Endothelial cell (in vitro differentiated cells): ENCODE measurements at regions not wholly inside any gene's neighbourhood (a gene's known extent, or its start where the extent isn't known, plus 50 kb on each side); places are given as distances from the start of the nearest gene placed in this dataset.
"Not testable (repeated sequence)": the region's sequence is repeated elsewhere in the genome, so short reads cannot be mapped to it uniquely, and the experiment has no call there.

Experiments used
- DNase-seq: peaks from one replicate; pipeline ENCODE4 v3.0.0; 2021; ENCODE audit warnings: low spot score
- H3K27ac Mint-ChIP-seq: one replicate; pipeline ENCODE4 v1.8.0; 2021; ENCODE audit warnings: mixed read lengths, inconsistent platforms; ENCODE audit not compliant: unreplicated experiment
- H3K27me3 Mint-ChIP-seq: one replicate; pipeline ENCODE4 v1.8.0; 2021; ENCODE audit warnings: mild to moderate bottlenecking, moderate library complexity, mixed read lengths, inconsistent platforms; ENCODE audit not compliant: unreplicated experiment
- H3K36me3 Mint-ChIP-seq: one replicate; pipeline ENCODE4 v1.8.0; 2021; ENCODE audit warnings: mild to moderate bottlenecking, low read depth, mixed read lengths, inconsistent platforms; ENCODE audit not compliant: unreplicated experiment
- H3K4me1 Mint-ChIP-seq: one replicate; pipeline ENCODE4 v1.8.0; 2021; ENCODE audit warnings: mild to moderate bottlenecking, mixed read lengths, inconsistent platforms; ENCODE audit not compliant: unreplicated experiment
- H3K4me3 Mint-ChIP-seq: one replicate; pipeline ENCODE4 v1.8.0; 2021; ENCODE audit warnings: mild to moderate bottlenecking, mixed read lengths, inconsistent platforms; ENCODE audit not compliant: unreplicated experiment
- H3K9me3 Mint-ChIP-seq: one replicate; pipeline ENCODE4 v1.8.0; 2021; ENCODE audit warnings: mixed read lengths, inconsistent platforms; ENCODE audit not compliant: unreplicated experiment
- CTCF ChIP-seq: fragments of 200-600 bp; sonication (generic); IDR thresholded peaks from one replicate; pipeline ENCODE4 v1.5.0; 2021; ENCODE audit warnings: antibody characterized with exemption; ENCODE audit not compliant: unreplicated experiment

- H3K9me3 Mint-ChIP-seq = no peaks in the 10 kb centered on the region
- no peak overlapping the region for H3K27ac Mint-ChIP-seq
- H3K36me3 Mint-ChIP-seq = no peaks in the 10 kb centered on the region
- TF ChIP-seq CTCF = no peak
- H3K27me3 Mint-ChIP-seq = peaks cover 5% of the 10 kb centered on the region
- H3K4me3 Mint-ChIP-seq = no peak overlapping the region
- DNase-seq = no peak
- H3K4me1 Mint-ChIP-seq = peaks cover 32% of the 10 kb centered on the region
These were observed 329.0 kb downstream of the C12orf75 start for GRCh38 chr12:105659355-105660075.

- DNase-seq, H3K27me3 Mint-ChIP-seq, H3K4me3 Mint-ChIP-seq, H3K27ac Mint-ChIP-seq, H3K4me1 Mint-ChIP-seq, H3K36me3 Mint-ChIP-seq, H3K9me3 Mint-ChIP-seq: not testable (repeated sequence)
These were observed 334.3 kb downstream of the C12orf75 start for GRCh38 chr12:105664765-105665164.

- peaks cover 6% of the 10 kb centered on the region for H3K4me1 Mint-ChIP-seq
- H3K4me3 Mint-ChIP-seq = no peak overlapping the region
- peaks cover 5% of the 10 kb centered on the region for H3K27me3 Mint-ChIP-seq
- H3K36me3 Mint-ChIP-seq = no peaks in the 10 kb centered on the region
- no peaks in the 10 kb centered on the region for H3K9me3 Mint-ChIP-seq
- DNase-seq = no peak
- no peak for TF ChIP-seq CTCF
- H3K27ac Mint-ChIP-seq = no peak overlapping the region
These were observed 334.9 kb downstream of the C12orf75 start for GRCh38 chr12:105665366-105665765.

GRCh38 chr12:105667973-105668743, 337.7 kb downstream of the C12orf75 start:
- Mint-ChIP-seq H3K9me3 (no peaks in the 10 kb centered on the region), H3K4me3 (no peak overlapping the region), H3K4me1 (no peaks in the 10 kb centered on the region), H3K36me3 (no peaks in the 10 kb centered on the region), H3K27ac (no peak overlapping the region), H3K27me3 (no peaks in the 10 kb centered on the region)
- DNase-seq = no peak
- TF ChIP-seq CTCF = no peak

- H3K36me3 Mint-ChIP-seq = no peaks in the 10 kb centered on the region
- no peak for DNase-seq
- no peaks in the 10 kb centered on the region for H3K9me3 Mint-ChIP-seq
- H3K27me3 Mint-ChIP-seq = peaks cover 3% of the 10 kb centered on the region
- no peak overlapping the region for H3K4me3 Mint-ChIP-seq
- H3K27ac Mint-ChIP-seq = no peak overlapping the region
- TF ChIP-seq CTCF = no peak
- no peaks in the 10 kb centered on the region for H3K4me1 Mint-ChIP-seq
These were observed 340.2 kb downstream of the C12orf75 start for GRCh38 chr12:105670672-105671071.
